ENCODE measurements at regions not wholly inside any gene's neighbourhood (a gene's known extent, or its start where the extent isn't known, plus 50 kb on each side); places are given as distances from the start of the nearest gene placed in this dataset.

DNA sequence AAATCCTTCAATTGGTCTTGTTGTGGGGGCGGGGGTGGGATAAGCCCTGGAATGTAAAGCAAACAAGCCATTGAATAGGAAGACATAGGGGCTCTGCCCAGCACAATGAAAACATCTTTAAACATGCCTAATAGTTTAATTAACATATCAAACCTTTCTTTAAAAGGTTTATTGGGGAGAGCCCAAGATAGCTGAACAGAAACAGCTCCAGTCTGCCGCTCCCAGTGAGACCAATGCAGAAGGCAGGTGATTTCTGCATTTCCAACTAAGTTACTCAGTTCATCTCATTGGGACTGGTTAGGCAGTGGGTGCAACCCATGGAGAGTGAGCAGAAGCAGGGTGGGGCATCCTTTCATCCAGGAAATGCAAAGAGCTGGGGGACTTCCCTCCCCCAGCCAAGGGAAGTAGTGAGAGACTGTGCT is 327.2 kb upstream of the CNKSR2 start:
- no peak overlapping the region for H3K4me2 ChIP-seq (ENCODE audit: low read length)
- POLR2A ChIA-PET, result no interaction called here
- no peaks in the 10 kb centered on the region for H3K9me3 ChIP-seq (ENCODE audit: control insufficient read depth in 1 of 2, insufficient read depth in 1 of 2, low read depth in 1 of 2, low read length in 2 of 2)
- RAD21 ChIA-PET (ENCODE audit: low non-redundant PET in 1 of 2, low total read pairs in 2 of 2, uncharacterized antibody in 2 of 2, unreplicated experiment in 2 of 2), result no interaction called here
- H3K27ac ChIP-seq (ENCODE audit: low read depth, low read length), result no peak overlapping the region
- TF ChIP-seq EZH2 (IDR thresholded peaks at IDR 0.05), result no peak
- no peak for TF ChIP-seq CBX3 (IDR thresholded peaks at IDR 0.05; ENCODE audit: low read depth)
- no peak for TF ChIP-seq ZBTB33 (IDR thresholded peaks at IDR 0.05; ENCODE audit: extremely low read depth, insufficient replicate concordance, low read length)
- TF ChIP-seq EZH2phosphoT487 (IDR thresholded peaks at IDR 0.05; ENCODE audit: borderline replicate concordance), result no peak
- TF ChIP-seq YY1 (IDR thresholded peaks at IDR 0.05; ENCODE audit: extremely low read depth, insufficient replicate concordance, low read depth, low read length), result no peak
- CTCF ChIA-PET, result no interaction called here
- H3K4me1 ChIP-seq (ENCODE audit: control insufficient read depth in 1 of 2, insufficient read depth in 2 of 2, low read length in 2 of 2), result no peaks in the 10 kb centered on the region
- no peaks in the 10 kb centered on the region for H3K79me2 ChIP-seq (ENCODE audit: insufficient read depth, low read length)
- H3K9ac ChIP-seq (ENCODE audit: low read length), result no peak overlapping the region
- ATAC-seq (no peak), DNase-seq (ENCODE audit: low read depth, low spot score) (no peak)
- H3K4me3 ChIP-seq (replicated peaks in 1 of 2; ENCODE audit: low read depth in 1 of 2, low read length in 2 of 2), result no peak overlapping the region
- no peaks in the 10 kb centered on the region for H3K27me3 ChIP-seq (ENCODE audit: insufficient read depth, low read length)
- intact Hi-C loops (cut with micrococcal nuclease), result no loop called here
- H2AFZ ChIP-seq (ENCODE audit: low read depth, low read length, poor library complexity, severe bottlenecking), result no peak overlapping the region
- no TSS peak for BruUV-seq (replicated peaks)
- H4K20me1 ChIP-seq (ENCODE audit: insufficient read depth), result no peaks in the 10 kb centered on the region
- H3K9me2 ChIP-seq (ENCODE audit: insufficient read depth), result no peaks in the 10 kb centered on the region
- H3K36me3 ChIP-seq (ENCODE audit: control insufficient read depth in 1 of 2, insufficient read depth in 2 of 2, low read length in 2 of 2), result no peaks in the 10 kb centered on the region

DNA sequence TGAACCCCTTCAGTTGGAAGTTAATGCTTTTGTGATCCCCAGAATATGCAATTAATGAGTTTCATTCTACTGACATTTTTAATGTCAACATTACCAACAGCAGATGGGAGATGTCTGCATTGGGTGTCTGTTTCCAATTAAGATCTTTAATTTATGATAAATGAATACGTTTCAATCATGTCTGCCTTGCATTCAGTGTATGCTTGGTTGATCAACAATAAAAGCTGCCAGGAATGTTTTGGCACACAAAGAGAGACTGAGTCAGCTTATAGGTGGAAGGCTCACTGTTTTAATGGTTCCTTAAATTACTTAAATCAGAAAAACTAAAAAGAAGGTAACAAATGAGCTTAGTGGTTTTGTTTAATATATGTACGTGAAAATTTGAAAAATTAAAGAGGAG is 359.9 kb upstream of the CNKSR2 start:
- ChIA-PET CTCF (no interaction called here), POLR2A (no interaction called here), RAD21 (ENCODE audit: low non-redundant PET in 1 of 2, low total read pairs in 2 of 2, uncharacterized antibody in 2 of 2, unreplicated experiment in 2 of 2) (no interaction called here)
- no peak overlapping the region for H2AFZ ChIP-seq (ENCODE audit: low read depth, low read length, poor library complexity, severe bottlenecking)
- no peaks in the 10 kb centered on the region for H3K4me1 ChIP-seq (ENCODE audit: control insufficient read depth in 1 of 2, insufficient read depth in 2 of 2, low read length in 2 of 2)
- H3K4me2 ChIP-seq (ENCODE audit: low read length), result no peak overlapping the region
- H3K27ac ChIP-seq (ENCODE audit: low read depth, low read length), result no peak overlapping the region
- no peak overlapping the region for H3K4me3 ChIP-seq (replicated peaks in 1 of 2; ENCODE audit: low read depth in 1 of 2, low read length in 2 of 2)
- H3K27me3 ChIP-seq (ENCODE audit: insufficient read depth, low read length), result no peaks in the 10 kb centered on the region
- H4K20me1 ChIP-seq (ENCODE audit: insufficient read depth), result no peaks in the 10 kb centered on the region
- no peaks in the 10 kb centered on the region for H3K9me2 ChIP-seq (ENCODE audit: insufficient read depth)
- H3K36me3 ChIP-seq (ENCODE audit: control insufficient read depth in 1 of 2, insufficient read depth in 2 of 2, low read length in 2 of 2), result no peaks in the 10 kb centered on the region
- intact Hi-C loops (cut with micrococcal nuclease), result no loop called here
- no peaks in the 10 kb centered on the region for H3K9me3 ChIP-seq (ENCODE audit: control insufficient read depth in 1 of 2, insufficient read depth in 1 of 2, low read depth in 1 of 2, low read length in 2 of 2)
- ATAC-seq, result no peak
- no TSS peak for BruUV-seq (replicated peaks)
- no peaks in the 10 kb centered on the region for H3K79me2 ChIP-seq (ENCODE audit: insufficient read depth, low read length)
- H3K9ac ChIP-seq (ENCODE audit: low read length), result no peak overlapping the region
- no peak for DNase-seq (ENCODE audit: low read depth, low spot score)
- no peak for TF ChIP-seq EZH2phosphoT487 (IDR thresholded peaks at IDR 0.05; ENCODE audit: borderline replicate concordance)
- TF ChIP-seq SRF (IDR thresholded peaks at IDR 0.05; ENCODE audit: low read depth), result no peak
- TF ChIP-seq JUND (IDR thresholded peaks at IDR 0.05), result no peak
- TF ChIP-seq ATF3 (IDR thresholded peaks at IDR 0.05), result no peak
- no peak for TF ChIP-seq SIN3A (IDR thresholded peaks at IDR 0.05; ENCODE audit: low read depth)
- no peak for TF ChIP-seq MAX (IDR thresholded peaks at IDR 0.05)
- no peak for TF ChIP-seq EZH2 (IDR thresholded peaks at IDR 0.05)
- TF ChIP-seq, protein P1, sequence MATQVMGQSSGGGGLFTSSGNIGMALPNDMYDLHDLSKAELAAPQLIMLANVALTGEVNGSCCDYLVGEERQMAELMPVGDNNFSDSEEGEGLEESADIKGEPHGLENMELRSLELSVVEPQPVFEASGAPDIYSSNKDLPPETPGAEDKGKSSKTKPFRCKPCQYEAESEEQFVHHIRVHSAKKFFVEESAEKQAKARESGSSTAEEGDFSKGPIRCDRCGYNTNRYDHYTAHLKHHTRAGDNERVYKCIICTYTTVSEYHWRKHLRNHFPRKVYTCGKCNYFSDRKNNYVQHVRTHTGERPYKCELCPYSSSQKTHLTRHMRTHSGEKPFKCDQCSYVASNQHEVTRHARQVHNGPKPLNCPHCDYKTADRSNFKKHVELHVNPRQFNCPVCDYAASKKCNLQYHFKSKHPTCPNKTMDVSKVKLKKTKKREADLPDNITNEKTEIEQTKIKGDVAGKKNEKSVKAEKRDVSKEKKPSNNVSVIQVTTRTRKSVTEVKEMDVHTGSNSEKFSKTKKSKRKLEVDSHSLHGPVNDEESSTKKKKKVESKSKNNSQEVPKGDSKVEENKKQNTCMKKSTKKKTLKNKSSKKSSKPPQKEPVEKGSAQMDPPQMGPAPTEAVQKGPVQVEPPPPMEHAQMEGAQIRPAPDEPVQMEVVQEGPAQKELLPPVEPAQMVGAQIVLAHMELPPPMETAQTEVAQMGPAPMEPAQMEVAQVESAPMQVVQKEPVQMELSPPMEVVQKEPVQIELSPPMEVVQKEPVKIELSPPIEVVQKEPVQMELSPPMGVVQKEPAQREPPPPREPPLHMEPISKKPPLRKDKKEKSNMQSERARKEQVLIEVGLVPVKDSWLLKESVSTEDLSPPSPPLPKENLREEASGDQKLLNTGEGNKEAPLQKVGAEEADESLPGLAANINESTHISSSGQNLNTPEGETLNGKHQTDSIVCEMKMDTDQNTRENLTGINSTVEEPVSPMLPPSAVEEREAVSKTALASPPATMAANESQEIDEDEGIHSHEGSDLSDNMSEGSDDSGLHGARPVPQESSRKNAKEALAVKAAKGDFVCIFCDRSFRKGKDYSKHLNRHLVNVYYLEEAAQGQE (IDR thresholded peaks at IDR 0.05; ENCODE audit: low read depth), result no peak
- no peak for TF ChIP-seq RAD21 (IDR thresholded peaks at IDR 0.05; ENCODE audit: low read depth)
- TF ChIP-seq ELF1 (IDR thresholded peaks at IDR 0.05; ENCODE audit: borderline replicate concordance, low read depth), result no peak
- no peak for TF ChIP-seq ZBTB33 (IDR thresholded peaks at IDR 0.05; ENCODE audit: extremely low read depth, insufficient replicate concordance, low read length)
